ENCODE measurements at regions not wholly inside any gene's neighbourhood (a gene's known extent, or its start where the extent isn't known, plus 50 kb on each side); places are given as distances from the start of the nearest gene placed in this dataset.

GRCh38 chr18:6465281-6465680, 50.6 kb upstream of the L3MBTL4 start:
- Histone ChIP-seq H3K4me2 (ENCODE audit: low read length) (no peak overlapping the region), H2AFZ (ENCODE audit: low read depth, low read length) (no peak overlapping the region), H3K79me2 (replicated peaks; ENCODE audit: insufficient read depth, low read length) (no peaks in the 10 kb centered on the region), H3K36me3 (ENCODE audit: insufficient read depth, low read length) (no peaks in the 10 kb centered on the region), H3K9me3 (ENCODE audit: low read length) (no peaks in the 10 kb centered on the region), H3K4me3 (ENCODE audit: low read length) (no peak overlapping the region), H3F3A (ENCODE audit: insufficient read depth, low read length, poor library complexity, severe bottlenecking) (no peaks in the 10 kb centered on the region), H4K20me1 (ENCODE audit: insufficient read depth) (no peaks in the 10 kb centered on the region), H3K27ac (ENCODE audit: low read length) (no peak overlapping the region), H3K9me2 (ENCODE audit: insufficient read depth, low read length) (no peaks in the 10 kb centered on the region), H3K9ac (ENCODE audit: low read length) (no peak overlapping the region), H3K27me3 (ENCODE audit: insufficient read depth, low read depth, low read length) (no peaks in the 10 kb centered on the region)
- TF ChIP-seq EP300 (conservative IDR thresholded peaks at IDR 0.05; ENCODE audit: poor library complexity, severe bottlenecking) (no peak), REST (IDR thresholded peaks at IDR 0.05; ENCODE audit: borderline replicate concordance) (no peak), RAD21 (conservative IDR thresholded peaks at IDR 0.05) (no peak)

GRCh38 chr18:6476190-6476589, 61.5 kb upstream of the L3MBTL4 start:
- H3K36me3 ChIP-seq (ENCODE audit: insufficient read depth, low read length), result no peaks in the 10 kb centered on the region
- no peak overlapping the region for H3K4me3 ChIP-seq (ENCODE audit: low read length)
- H3K27me3 ChIP-seq (ENCODE audit: insufficient read depth, low read depth, low read length), result no peaks in the 10 kb centered on the region
- no peaks in the 10 kb centered on the region for H3K79me2 ChIP-seq (replicated peaks; ENCODE audit: insufficient read depth, low read length)
- no peaks in the 10 kb centered on the region for H3K9me3 ChIP-seq (ENCODE audit: low read length)
- H3K9me2 ChIP-seq (ENCODE audit: insufficient read depth, low read length), result no peaks in the 10 kb centered on the region
- no peak overlapping the region for H2AFZ ChIP-seq (ENCODE audit: low read depth, low read length)
- no peak overlapping the region for H3K4me2 ChIP-seq (ENCODE audit: low read length)
- no peak overlapping the region for H3K9ac ChIP-seq (ENCODE audit: low read length)
- no peaks in the 10 kb centered on the region for H3F3A ChIP-seq (ENCODE audit: insufficient read depth, low read length, poor library complexity, severe bottlenecking)
- H3K27ac ChIP-seq (ENCODE audit: low read length), result no peak overlapping the region
- TF ChIP-seq SMC3 (conservative IDR thresholded peaks at IDR 0.05; ENCODE audit: poor library complexity), result no peak
- TF ChIP-seq EZH2 (IDR thresholded peaks at IDR 0.05; ENCODE audit: borderline replicate concordance, insufficient read depth, low read length, poor library complexity, severe bottlenecking), result no peak
- TF ChIP-seq MXI1 (conservative IDR thresholded peaks at IDR 0.05; ENCODE audit: poor library complexity, severe bottlenecking), result no peak
- TF ChIP-seq TAF1 (IDR thresholded peaks at IDR 0.05; ENCODE audit: low read depth), result no peak
- no peak for TF ChIP-seq REST (IDR thresholded peaks at IDR 0.05; ENCODE audit: borderline replicate concordance)
- no peak for TF ChIP-seq RAD21 (conservative IDR thresholded peaks at IDR 0.05)
- TF ChIP-seq POLR2AphosphoS5 (IDR thresholded peaks at IDR 0.05), result no peak
- no peak for TF ChIP-seq EP300 (conservative IDR thresholded peaks at IDR 0.05; ENCODE audit: poor library complexity, severe bottlenecking)
- TF ChIP-seq CTCF (IDR thresholded peaks at IDR 0.05; ENCODE audit: poor library complexity, severe bottlenecking), result no peak
- no peaks in the 10 kb centered on the region for H4K20me1 ChIP-seq (ENCODE audit: insufficient read depth)

All from neural cell (in vitro differentiated cells).